ENCODE measurements at regions not wholly inside any gene's neighbourhood (a gene's known extent, or its start where the extent isn't known, plus 50 kb on each side); places are given as distances from the start of the nearest gene placed in this dataset.

GRCh38 chr4:146059865-146060264 lies 115.7 kb upstream of the LSM6 start:
- no peak for TF ChIP-seq TCF12 (IDR thresholded peaks at IDR 0.05; ENCODE audit: low read depth)
- no peak for TF ChIP-seq RAD21 (IDR thresholded peaks at IDR 0.05; ENCODE audit: low read depth)
- TF ChIP-seq YY1 (IDR thresholded peaks at IDR 0.05; ENCODE audit: low read depth): no peak
- TF ChIP-seq, protein P1, sequence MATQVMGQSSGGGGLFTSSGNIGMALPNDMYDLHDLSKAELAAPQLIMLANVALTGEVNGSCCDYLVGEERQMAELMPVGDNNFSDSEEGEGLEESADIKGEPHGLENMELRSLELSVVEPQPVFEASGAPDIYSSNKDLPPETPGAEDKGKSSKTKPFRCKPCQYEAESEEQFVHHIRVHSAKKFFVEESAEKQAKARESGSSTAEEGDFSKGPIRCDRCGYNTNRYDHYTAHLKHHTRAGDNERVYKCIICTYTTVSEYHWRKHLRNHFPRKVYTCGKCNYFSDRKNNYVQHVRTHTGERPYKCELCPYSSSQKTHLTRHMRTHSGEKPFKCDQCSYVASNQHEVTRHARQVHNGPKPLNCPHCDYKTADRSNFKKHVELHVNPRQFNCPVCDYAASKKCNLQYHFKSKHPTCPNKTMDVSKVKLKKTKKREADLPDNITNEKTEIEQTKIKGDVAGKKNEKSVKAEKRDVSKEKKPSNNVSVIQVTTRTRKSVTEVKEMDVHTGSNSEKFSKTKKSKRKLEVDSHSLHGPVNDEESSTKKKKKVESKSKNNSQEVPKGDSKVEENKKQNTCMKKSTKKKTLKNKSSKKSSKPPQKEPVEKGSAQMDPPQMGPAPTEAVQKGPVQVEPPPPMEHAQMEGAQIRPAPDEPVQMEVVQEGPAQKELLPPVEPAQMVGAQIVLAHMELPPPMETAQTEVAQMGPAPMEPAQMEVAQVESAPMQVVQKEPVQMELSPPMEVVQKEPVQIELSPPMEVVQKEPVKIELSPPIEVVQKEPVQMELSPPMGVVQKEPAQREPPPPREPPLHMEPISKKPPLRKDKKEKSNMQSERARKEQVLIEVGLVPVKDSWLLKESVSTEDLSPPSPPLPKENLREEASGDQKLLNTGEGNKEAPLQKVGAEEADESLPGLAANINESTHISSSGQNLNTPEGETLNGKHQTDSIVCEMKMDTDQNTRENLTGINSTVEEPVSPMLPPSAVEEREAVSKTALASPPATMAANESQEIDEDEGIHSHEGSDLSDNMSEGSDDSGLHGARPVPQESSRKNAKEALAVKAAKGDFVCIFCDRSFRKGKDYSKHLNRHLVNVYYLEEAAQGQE (IDR thresholded peaks at IDR 0.05; ENCODE audit: low read depth): no peak
- no peak for TF ChIP-seq EP300 (IDR thresholded peaks at IDR 0.05; ENCODE audit: borderline replicate concordance)
- TF ChIP-seq, protein P2, sequence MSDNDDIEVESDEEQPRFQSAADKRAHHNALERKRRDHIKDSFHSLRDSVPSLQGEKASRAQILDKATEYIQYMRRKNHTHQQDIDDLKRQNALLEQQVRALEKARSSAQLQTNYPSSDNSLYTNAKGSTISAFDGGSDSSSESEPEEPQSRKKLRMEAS (IDR thresholded peaks at IDR 0.05): no peak
- TF ChIP-seq CREB1 (IDR thresholded peaks at IDR 0.05; ENCODE audit: low read depth): no peak
- no peak for TF ChIP-seq TEAD4 (IDR thresholded peaks at IDR 0.05)
- no peak for TF ChIP-seq EGR1 (IDR thresholded peaks at IDR 0.05)
- TF ChIP-seq USF1 (IDR thresholded peaks at IDR 0.05): no peak
